Urothelium cell line (cell line): ENCODE measurements at regions not wholly inside any gene's neighbourhood (a gene's known extent, or its start where the extent isn't known, plus 50 kb on each side); places are given as distances from the start of the nearest gene placed in this dataset.

Experiments used
- DNase-seq: peaks from one replicate; pipeline ENCODE4 v3.0.0; 2011; ENCODE audit warnings: low spot score, mixed read lengths
- FAIRE-seq: peaks from 2 replicates; lab custom pipeline; 2011; peaks lifted over from hg19 to GRCh38; lab: Jason Lieb, UNC

DNA sequence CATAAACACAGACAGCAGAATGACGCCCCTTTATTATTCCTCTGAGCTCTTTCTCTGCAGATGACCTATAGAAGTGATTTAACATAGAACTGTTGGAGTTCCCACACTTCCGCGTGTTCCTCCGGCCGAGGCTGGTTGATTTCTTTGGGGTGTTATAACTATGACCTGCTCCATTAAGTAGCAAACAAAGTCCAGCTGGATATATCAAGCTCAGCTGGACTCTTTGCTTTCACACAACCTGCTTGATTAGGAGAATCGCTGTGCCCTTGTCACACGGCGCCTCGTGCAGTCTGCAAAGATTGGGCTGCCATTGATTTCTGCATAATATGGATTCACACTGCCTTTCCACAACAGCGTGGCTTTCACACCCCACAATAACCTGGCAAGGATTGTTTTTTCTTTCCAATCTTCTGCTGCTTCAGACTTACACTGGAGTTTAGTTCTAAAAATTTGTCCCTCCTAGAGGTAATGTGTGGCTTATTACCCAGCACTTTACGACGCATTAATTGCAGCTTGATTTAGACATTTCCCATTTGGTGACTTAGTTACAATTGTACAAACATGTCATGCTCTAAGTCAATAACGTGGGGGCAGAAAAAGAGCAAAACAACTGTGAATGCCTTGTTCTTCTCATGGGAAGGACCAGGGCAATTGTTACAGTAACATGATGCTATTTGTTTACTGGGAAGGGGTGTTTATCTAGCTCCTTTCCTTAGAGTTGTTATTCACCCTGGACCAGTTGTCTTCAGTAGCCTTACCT lies 485.7 kb downstream of the TXNL1 start:
- DNase-seq (no peak), FAIRE-seq (no peak)

DNA sequence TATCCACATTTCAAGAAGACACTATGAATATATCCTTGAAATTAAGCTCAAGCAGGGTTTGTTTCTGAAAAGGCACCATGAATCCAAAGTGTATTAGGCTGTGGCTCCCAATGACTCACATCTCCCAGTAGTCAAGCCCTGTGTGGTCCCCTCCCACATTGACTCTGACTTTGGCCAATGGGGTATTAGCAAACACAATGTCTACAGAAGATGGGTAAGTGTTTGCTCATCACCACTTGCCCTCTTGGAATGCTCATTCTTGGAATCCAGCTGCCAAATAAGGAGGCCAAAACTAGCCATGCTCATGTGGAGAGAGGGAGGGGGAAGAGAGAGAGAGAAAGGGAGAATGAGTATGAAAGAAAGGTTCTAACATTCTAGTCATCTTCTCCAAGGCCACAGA lies 490.0 kb downstream of the TXNL1 start:
- FAIRE-seq (no peak), DNase-seq (no peak)

DNA sequence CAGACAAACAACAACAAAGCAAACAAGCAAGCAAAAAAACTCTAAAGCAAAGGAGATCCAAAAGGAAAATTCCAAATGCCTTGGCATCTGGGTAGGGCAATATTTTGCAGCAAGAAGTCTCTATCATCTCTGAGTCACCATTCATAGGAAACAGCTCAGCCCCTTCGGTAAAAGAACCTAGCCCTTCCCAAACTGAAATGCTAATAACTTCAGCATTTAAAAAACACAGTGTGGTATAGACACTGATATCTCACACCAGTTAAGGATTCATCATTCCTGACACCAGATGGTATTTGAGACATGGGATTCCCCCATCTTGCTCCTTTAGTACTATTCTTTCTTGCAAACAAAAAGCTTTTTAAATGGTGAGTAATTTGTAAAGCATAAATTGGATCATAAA lies 491.8 kb downstream of the TXNL1 start:
- DNase-seq, result no peak
- no peak for FAIRE-seq

DNA sequence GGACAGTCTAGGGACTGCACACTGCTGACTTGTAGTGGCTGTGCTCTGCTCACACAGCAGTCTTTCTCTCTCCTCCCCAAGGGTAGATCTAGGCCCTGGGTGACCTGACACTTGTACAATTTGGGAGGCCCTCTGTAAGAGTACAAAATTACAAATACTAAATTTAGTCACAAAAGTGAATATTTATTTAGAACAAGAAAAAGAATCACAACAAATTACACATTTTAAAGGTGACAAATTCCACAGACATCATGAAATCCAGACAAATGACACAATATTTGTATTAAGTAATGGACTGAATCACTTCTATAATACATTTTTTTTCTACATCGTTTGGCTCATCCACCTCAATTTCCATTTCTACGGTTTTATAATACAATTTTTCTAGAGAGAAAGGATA lies 496.4 kb downstream of the TXNL1 start:
- DNase-seq (no peak), FAIRE-seq (no peak)

DNA sequence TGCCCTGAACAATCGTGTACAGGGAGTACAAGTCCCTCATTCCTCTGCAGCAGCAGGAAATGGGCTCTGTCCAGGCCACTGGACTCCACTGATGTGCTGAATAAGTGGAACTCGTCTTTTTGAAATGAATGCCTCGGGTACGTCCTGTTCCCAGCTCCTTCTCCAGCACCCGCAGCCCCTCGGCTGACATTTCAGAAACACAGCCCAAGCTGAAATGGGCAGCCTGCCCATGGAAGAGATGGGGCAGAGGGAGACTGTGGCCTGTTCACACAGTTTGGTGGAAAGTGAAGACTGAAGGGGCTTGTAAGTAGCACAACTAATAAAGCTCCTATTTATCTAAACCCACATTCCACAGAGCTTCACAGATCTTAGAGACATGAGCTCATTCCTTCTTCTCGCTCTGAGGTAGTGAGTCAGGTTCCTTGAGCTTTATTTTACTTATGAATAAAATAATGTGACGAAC lies 498.6 kb downstream of the TXNL1 start:
- DNase-seq (no peak), FAIRE-seq (no peak)

DNA sequence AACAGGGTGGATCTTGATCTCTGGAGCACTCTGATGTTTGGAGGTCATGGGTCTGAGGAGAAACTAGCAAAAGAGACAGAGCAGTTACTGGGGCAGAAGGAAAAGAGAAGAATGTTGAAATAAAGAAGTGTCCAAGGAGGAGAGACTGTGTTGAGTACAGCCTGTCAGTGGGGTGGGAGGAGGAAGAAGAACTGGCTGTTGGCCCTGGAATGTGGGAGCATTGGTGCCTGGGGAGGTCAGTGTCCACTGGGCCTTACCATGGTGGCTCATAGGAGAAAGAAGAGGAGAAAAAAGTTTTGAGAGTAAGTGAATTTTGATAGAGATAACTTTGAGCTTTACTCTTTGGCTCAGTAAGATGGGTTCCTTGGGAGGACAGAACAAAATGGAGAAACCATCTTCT lies 499.0 kb downstream of the TXNL1 start:
- no peak for FAIRE-seq
- no peak for DNase-seq

DNA sequence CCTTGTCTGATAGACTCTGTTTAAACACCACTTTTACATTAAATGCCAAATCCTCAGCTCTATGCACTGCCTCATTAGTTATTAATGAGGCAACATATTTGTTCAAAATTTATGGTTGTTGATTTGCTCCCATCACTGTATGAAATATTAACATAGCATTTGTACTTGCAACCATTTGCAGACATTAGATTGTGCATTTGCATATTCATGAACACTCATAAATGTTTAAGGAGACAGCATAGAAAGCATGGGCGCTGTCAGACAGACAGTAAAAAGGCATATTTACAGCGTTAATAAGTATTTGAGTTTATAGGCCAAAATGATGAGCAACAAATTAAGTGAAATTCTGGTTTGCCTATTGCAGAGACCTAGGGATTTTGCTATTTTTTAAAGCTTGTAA lies 502.3 kb downstream of the TXNL1 start:
- DNase-seq (no peak), FAIRE-seq (no peak)

DNA sequence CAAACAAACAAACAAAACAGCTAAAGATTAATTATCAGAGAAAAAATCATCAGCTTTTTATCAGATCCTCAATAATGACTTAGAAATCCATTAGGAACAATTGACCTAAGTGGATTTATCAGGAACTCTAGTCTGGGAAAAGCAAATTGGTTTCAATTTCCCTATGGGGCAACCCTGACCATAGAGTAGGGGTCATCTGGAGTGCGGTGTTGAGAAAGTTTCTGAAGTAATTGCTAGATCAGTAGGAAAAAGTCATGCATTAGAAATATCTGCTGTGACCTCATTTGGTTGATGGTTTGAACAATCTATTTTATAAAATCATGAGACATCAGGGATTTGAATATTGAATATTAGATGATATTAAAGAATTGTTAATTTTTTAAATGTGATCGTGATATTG lies 507.9 kb downstream of the TXNL1 start:
- no peak for DNase-seq
- FAIRE-seq, result no peak

DNA sequence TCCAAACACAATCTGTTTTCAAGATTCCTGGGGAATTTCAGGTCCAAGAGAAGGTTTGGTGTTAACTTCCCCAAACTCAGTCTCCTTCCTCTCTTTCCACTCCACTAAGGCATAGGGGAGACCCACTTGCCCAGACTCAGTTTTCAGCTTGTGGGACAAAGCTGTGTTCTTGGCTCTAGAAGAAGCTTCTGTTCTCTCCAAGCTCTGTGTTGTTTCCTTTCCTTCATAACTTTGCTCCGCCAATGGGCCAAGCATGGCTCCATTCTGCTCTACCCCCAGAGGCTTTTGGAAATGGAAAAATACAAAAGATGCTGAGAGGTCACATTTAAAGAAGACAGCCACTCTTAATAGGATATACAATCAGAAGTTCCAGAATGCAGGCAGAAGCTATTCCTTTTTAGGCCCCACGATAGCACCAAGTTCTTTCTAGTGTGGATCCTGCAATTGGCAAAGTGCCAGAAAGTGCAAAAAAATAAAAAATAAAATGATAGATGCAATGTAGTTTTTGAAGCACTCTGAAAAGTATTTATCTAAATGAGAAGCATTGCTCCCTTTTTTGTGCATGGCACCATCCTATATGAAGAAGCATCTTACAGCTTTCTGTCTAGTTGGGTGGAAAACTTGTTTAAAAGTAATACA lies 510.1 kb downstream of the TXNL1 start:
- FAIRE-seq, result no peak

DNA sequence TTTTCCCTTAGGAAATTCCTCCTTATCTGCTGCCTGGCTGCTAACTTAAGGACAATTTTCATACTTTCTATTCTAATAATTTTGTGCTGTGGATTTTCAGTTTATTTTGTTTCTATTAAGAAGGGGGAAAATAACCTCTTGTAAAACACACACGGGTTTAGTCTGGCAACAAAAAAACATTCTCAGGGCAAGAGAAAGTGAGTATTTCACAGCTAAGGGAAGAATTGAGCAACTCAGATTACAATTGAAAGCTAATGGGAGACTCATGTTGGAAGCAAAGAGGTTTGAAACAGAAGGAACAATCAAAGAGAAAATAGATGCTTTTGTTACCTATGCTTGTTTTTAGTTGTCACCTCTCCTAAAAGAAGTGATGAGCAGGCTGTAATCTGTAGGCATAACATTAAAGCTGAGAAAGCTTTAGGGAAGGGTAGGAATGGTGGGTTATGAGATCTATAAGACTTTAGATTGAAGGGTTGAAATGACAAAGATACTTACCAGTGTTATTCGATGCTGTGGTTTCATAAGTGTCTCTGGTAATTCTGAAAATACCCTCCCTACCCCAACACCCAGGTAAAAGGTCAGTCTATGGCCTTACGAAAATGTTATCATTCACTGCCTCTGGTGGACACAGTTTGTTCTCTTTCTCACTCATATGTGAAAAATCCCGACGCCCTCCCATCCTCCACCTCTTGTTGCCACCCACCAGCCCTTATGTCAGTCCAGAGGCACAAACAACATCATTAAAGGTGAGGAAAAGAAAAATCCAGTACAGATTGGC lies 510.9 kb downstream of the TXNL1 start:
- DNase-seq, result no peak
- no peak for FAIRE-seq

More for the DNA sequence above, 510.1 kb downstream of the TXNL1 start:
- no peak for DNase-seq

DNA sequence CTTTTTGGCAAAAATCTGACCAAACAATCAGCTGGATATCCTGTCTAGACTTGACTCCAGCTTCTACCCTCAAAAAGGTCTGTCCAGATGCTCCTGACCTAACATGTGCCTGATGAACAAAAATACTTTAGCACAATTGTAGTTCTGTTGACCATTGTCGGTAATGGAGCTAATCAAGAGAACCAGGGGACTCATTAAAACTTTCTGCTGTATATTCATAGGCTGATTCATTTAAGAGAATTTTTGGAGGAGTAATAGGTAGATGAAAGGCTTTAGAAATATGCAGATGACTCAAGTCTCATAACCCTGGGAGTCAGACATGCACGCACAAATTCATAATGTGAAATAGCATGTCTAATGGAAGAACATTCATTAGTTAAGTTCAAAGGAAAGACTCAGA lies 514.2 kb downstream of the TXNL1 start:
- no peak for DNase-seq
- FAIRE-seq, result no peak

DNA sequence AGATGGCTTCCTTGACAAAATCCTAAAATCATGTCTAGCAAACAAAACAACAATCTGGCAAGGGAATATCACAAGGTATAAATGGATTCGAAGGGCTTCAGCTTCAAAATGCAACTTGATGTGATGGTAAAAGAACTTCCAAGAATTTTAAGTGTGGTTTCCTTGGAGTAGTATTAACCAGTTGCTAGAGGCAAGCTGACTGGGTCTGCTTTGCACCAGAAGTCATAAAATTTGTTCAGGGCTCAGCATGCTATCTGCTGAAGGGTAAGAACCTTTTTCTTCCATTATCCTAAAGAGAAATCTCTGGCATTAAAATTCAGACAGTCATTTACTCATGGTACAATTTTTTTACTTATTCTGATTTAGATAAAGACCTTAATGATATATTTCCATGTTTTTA lies 516.7 kb downstream of the TXNL1 start:
- no peak for DNase-seq
- FAIRE-seq, result no peak

DNA sequence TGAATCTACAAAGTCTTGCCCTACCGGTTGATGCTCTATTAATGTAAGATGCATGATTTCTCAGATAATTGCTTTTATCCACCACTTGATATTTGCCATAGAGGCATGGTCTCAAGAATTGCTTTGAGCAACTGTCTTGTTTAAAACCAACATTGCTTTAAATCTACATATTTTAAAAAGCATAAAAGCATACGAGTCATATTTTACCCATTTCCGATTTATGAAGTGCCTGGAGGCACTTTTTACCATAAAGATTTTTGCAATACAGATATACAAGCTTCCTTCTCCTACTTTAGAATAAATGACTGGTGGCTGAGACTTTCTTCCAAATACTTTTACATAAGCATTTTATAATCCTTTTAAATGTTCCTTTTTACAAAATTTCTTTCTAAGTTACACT lies 517.6 kb downstream of the TXNL1 start:
- no peak for FAIRE-seq

DNA sequence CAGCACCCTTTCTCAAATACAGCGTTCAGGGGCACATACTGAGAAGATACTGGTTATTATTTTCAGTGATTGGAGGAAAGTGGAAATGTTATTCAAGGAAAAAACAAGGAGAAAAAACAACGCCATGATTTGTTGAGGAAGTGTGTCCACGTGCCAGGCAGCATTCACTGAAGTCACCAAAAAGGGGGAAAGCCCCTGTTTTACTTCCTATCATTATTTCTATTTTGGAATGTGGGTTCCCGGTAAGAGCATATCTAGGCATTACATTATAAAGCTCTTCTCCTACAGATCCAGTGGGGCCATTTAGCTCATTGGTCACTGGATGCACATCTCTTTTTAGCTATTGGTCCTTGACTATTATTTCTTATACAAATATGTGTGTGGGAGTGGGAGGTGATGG lies 518.7 kb downstream of the TXNL1 start:
- DNase-seq, result no peak
- no peak for FAIRE-seq

More for the DNA sequence above, 517.6 kb downstream of the TXNL1 start:
- DNase-seq, result no peak

DNA sequence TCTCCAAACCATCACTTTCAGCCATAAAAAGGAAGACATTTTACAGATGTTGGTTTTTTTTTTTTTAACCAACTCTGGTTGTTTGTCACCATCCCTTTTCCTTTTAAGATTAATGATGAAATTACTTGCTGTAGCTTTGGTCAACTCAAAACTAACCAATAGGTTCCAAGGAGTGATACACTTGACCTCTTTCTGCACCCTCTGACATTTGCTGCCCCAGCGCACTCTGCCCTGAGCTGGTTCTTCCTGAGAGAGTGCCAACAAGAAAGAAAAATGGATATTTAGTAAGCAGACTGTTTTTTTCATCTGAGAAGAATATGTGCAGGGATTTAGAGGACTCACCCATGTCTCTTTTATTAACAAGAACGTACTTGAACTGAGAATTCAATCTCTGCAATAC lies 520.0 kb downstream of the TXNL1 start:
- no peak for FAIRE-seq

DNA sequence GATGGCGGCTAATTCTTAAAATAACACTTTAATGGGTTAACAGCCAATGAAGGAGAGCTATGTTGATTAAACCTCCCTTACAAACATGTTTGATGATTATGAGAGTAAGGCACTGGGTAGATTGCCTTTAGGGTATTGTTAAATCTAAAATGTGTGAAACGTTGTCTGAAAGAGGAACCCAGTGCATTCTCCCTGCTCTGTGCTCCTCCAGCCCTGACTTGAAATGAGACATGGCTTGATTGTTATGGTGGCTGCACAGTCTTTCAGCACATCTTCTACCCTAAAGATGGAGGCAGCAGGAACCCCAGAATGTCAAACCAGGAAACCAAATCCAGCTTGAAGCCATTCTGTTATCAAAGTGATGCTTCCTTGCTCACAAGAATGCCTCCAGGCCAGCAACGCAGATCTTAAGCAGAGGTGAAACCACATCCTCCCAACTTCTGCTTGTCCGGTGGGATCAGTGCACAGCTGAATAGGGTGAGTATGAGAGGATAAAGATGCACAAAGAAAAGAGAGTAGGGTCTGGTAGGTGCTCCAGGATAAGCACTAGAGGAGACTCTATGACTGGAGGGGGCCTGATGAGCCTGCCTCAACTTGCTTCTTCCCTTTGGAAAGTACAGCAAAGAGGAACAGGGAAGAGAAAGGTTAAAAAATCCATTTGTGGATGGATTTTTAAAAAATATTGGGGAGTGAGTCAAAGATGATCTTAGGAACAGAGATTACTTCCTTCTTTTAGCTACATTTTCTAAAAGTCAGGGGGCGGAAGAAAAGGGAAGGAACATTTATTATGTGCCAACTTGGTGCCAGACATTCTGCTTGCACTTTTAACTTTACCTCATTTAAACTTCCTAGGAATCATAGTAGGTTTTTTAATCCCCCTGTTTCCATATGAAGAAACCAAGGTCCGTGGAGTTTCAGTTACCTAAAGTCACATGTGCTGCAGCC lies 523.0 kb downstream of the TXNL1 start:
- no peak for DNase-seq
- FAIRE-seq, result no peak

More for the DNA sequence above, 520.0 kb downstream of the TXNL1 start:
- no peak for DNase-seq

DNA sequence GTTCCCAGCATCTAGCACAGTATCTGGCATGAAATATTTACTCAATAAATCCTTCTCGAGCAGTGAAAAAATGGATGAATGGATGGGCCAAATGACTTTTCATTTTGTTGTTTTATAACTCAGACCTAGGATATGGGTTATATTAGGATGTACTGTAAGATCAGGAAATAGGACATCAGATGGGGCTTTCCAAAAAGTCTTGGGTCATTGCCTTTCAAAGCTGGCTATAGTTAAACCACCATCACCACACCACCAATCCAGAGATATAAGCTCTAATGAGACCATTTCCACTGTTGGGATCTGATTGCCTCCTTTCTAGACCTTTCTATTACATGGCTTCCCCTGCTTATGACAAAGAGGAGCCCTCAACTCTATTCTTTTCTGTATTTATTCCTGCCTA lies 525.0 kb upstream of the TCF4 start:
- FAIRE-seq, result no peak

DNA sequence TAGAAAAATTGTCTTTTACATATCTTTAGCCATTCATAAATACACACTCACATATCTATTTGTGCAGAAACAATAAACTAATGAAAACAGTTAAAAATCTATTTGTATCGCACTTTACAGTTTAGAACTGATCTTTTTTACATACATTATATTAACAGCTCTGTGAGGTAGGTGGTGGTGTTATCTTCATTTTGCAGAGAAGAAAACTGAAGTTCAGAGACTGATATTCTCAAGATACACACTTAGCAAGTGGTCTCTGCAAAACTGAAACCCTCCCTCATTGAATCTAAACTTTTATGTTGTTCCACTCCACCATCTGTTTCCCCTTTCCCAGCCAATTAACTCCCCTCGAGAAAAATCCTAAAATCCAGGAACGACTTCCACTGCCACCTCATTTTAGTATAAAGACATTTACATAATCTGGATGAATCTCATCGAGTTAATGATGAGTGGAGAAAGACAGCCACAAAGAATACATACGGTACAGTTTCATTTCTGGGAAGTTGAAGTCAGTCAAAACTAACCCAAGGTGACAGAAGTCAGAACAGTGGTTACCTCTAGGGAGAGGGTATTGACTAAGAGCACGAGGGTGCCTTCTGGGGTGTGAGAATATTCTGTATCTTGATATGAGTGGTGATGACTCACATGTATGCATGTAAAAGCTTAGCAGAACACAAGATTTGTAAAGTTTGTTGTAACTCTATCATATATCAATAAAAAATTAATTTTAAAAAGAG lies 524.2 kb upstream of the TCF4 start:
- DNase-seq (no peak), FAIRE-seq (no peak)

More for the DNA sequence above, 525.0 kb upstream of the TCF4 start:
- no peak for DNase-seq

DNA sequence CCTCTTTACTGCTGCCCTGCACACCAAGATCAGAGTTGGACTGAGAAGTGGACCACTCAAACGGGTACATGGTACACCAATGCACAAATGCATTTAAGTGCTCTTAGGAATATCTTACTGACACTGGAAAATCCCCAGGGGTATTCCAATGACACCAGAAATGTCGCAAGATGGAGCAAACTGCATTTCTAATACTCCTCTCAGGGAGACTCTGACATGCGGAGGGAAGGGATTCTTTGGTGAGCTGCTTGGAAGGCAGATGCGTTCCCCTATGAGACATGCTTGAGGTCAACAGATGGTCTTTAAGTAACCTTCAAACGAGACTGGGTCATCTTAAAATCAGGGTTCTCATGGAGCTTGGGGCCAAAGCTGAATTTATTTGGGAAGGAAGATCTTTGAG lies 521.8 kb upstream of the TCF4 start:
- FAIRE-seq (no peak), DNase-seq (no peak)
